Epidermal melanocyte (primary cell): ENCODE measurements at regions not wholly inside any gene's neighbourhood (a gene's known extent, or its start where the extent isn't known, plus 50 kb on each side); places are given as distances from the start of the nearest gene placed in this dataset.

Source experiments
- DNase-seq: peaks from one replicate; pipeline ENCODE4 v3.0.0; 2011; ENCODE audit warnings: low spot score; ENCODE audit not compliant: insufficient read length

DNA sequence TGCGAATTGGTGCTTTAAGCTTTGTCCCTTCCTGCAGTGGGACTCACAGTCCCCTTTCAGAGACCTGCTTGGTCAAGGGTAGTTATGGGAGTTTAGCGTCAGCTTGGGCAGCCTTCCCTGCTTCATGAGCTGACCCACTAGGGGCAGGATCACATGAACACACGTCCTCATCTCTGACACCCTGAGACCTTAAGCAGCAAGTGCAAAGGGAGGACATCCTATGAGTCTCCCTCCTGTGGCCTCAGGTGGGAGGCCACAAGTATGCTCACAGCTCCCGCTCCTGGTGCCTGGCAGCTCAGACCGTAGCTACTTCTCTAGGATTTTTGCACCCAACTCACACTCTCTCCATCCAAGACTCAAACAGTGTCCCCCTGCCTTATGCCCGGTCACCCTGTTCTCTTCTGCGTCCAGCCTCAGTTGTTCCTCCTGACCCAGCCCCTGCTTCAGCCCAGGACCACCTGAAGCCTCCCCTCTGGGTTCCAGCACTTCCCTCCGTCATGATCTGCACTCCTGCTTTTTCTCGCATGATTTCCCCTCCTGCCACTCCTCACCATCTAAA lies 136.6 kb upstream of the FAM20C start:
- DNase-seq, result no peak

DNA sequence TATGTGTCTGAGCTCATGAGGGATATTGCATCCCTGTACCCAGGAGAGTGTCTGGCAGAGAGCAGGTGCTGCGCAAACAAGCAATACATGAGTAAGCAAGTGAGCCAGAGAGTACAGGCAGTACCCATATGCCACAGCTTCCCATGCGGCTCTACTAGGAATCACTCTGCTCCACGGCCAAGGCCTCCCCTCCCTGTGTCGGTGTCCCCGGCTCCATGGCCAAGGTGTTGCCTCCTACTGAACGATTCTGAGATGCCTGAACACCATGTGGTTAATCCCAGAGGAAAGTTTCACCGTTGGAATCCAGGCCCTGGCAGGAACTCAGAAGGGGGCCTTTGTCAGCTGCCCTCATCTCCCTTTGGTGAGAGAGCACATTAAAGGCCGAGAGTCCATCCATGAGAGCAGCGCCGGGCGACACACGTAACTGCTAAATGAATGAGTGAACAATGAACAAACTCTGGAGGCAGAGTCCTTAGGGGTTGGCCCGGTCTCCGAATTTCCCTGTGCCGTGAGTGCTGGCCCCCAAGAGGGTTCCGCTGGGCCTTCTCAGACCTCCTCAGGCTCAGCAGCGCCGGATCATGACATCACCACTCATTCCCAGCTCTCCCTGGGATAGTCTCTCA lies 136.0 kb upstream of the FAM20C start:
- no peak for DNase-seq

DNA sequence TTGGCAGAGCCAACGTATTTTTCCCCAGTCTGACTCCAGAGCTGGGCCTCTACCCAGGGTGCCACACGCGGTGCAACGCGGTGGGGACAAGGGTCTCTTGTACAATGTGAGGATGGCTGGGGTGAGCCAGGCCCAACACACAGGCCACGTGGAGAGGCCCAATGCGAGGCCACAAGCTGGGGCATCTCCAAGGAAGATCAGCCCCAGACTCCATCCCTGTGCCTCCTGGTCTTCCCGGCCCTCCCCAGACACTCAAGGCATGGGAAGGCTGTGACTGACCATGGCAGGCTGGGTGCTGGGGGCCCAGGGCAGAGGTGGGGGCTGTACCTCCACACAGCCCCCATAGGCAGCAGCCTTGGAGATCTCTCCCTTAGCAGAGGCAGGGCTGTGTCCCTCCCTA lies 135.3 kb upstream of the FAM20C start:
- DNase-seq, result no peak

DNA sequence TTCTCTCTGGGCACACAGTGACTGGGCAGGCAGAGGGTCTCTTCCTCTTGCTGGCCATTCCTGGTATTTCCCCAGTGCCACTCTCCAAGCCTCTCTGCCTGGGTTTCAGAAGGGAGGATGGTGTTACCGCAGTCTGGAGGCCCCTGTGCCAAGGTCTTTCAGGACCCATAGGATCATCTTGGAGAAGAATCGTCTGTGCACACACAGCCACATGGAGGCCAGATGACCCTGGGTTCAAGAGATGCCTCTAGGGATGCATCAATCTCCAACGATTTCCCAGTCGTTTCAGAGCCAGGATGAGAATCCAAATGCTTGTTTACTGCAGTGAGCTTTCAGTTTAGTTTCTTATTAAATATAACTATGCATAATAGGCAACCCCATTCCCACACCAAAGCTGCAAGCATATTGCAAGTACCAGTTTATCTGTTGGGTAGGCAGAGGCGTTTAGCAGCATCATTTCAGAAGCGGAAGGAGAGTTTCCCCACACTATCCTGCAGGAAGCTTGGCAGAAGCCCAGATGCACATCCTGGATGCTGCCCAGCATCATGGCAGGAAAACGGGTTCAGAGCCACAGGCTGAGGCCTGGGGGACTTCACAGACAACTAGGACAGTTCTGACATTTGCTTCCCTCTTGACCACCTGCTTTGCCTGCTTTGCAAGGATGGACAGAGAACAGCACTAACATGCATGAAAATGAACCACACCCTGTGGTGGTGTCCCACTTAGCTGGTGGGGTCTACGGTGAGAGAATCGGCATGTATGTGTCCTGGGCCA lies 134.7 kb upstream of the FAM20C start:
- no peak for DNase-seq

DNA sequence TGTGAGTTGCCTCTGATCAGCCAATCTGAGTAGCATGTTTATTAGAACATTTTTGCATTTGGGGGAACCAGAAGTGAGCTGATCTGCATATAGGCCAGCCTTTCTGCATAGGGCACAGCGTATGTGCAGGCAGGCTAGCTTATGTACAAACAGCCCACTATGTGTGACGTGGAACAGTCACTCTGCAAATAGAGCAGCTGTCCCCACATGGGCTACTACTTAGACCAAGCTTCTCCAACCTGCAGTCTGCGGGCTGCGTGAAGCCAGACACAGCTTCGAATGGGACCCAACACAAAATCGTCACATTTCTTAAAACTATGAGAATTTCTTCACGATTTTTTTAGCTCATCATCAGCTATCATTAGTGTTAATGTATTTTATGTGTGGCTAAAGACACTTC lies 134.1 kb upstream of the FAM20C start:
- DNase-seq, result no peak

DNA sequence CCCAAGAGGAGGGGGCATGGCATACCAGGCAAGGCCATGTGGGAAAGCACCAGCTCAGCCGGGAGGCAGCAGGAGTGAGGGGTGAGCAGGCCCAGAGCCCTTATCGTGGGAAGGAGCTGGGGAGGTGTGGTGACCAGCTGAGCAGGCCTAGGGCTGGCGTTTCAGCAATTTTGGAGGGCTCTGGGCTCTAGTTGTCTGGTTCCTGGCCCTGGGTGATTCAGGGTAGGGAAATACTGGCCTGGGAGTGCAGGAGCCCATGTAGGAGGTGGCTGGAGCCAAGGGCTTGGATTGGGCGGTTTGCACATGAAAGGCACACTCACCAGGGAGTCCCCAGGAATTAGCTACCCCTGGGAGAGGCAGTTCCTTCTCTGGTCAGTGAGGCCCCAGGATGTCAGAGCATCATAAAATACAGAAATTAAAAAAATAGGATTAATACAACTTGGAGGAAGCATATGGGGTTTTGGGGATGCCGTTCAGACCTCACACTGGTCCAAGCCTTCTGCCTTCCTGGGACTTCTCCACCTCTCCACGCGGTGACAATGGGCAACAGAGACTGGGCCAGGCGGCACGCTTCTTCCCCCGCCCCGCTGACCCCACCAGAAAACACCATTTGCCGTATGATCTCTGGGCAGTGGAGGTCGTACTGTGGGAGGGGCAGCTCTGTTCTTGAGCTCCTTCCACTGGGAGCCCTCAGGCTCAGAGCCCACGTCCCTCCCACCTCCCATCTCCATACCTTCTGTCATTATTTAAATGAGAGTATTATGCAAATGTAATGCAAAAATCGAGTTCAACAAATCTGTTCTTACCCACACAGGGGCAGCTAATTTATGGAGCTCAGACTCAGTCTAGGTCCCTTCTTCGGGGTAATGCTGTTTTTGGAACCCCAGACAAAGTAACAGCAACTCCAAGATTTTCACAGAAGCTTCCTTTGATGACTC lies 133.0 kb upstream of the FAM20C start:
- no peak for DNase-seq

DNA sequence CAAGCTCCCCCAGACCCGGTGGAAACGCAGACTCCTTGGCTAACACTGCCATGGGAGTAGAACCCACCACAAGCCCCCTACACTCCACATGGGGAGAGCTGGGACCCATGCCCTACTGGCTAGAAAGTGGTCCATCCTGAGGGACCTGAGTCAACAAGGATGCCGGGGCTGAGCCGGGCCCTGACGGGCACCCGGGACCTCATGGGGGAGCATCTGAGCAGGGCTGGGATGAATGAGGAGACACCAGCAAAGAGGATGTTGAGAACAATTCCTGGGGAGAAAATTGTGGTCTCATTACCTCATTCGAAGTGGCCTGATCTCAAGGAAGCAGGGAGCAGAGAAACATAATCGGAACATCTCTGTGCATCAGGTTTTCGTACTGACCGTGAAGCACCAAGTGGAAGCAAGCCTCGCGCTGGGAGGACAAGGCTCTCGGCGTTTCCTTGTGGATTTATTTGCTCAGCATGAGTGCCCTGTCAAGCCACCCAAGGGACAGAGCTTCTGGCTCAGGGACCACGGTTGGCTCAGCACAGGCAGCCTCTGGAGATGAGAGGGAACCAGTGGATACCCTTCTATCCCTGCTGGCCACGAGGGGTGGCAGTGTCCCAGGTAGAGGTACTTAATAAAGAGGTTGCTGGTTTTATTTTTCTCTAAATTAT lies 132.2 kb upstream of the FAM20C start:
- no peak for DNase-seq

DNA sequence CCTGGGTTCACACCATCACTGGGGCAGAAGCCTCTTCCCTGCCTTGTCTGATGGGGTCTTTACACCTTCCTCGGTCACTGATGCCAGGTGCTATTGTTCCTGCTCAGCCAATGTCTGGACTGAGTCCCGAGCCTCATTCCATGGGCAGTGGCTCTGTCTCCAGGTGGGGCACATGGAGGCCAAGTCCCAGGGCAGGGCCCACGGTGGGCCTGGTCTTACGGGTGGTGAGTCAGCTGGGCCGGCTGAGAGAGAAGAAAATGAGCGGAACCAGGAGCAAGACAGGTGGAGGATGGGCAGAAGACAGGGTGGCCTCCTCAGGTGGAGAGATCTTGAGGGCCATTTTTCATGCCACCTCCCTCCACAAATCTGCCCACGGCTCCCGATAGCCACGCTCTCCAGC lies 131.7 kb upstream of the FAM20C start:
- DNase-seq, result no peak

DNA sequence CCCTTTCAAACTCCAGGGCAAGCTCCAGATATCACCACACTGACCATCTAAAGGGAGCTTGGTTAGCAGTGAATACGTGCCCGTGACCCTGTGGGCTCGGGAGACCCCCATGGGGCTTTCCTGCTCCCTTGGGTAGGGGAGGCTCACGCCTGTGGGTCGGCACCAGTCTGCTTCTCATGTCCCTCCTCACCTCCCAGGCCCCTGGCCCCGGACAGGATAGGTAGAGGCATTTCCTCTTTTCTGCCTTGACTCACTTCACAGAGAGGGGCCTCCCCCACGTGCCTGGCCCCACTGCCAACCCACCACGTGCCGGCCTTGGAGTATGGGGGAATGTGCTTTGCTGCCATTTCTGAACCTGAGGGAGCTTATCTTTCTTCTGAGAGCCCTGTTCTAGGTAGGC lies 131.3 kb upstream of the FAM20C start:
- DNase-seq, result no peak

DNA sequence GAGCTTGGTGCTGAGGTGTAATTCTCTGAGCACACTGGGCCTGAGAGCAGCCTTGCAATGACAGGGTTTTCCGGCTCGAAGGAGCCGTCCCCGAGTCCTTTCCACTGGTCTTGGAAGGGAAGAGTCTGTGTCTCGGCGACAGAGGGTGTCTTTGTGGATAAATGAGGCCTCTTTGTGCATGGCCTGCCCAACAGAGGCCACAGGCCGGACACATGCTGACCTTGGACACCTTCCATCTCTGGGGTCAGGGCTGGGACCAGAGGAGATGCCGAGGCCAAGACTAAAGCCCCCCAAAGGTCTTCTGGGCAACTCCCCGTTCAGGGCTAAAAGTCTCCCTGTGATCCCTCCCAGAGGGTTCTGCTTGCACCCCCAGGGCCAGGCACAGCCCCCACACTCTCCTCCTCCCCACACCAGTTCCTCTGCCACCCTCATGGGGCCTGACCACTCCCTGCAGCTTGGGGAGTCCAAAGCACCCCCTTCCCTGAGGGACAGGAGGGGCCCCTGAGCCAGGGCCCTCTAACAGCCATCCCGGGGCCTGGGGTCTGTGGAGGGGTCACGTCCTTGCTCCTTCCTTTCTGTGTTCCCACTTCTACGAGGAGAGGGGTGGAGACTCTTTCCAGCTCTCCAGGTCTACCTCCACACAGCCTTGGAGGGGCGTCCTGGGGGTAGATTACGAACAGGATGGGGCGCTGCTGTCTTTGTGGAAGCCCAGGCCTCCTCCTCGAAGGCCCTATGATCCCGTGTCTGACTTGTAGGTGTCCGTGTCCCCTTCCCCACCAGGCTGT lies 130.6 kb upstream of the FAM20C start:
- DNase-seq, result no peak

DNA sequence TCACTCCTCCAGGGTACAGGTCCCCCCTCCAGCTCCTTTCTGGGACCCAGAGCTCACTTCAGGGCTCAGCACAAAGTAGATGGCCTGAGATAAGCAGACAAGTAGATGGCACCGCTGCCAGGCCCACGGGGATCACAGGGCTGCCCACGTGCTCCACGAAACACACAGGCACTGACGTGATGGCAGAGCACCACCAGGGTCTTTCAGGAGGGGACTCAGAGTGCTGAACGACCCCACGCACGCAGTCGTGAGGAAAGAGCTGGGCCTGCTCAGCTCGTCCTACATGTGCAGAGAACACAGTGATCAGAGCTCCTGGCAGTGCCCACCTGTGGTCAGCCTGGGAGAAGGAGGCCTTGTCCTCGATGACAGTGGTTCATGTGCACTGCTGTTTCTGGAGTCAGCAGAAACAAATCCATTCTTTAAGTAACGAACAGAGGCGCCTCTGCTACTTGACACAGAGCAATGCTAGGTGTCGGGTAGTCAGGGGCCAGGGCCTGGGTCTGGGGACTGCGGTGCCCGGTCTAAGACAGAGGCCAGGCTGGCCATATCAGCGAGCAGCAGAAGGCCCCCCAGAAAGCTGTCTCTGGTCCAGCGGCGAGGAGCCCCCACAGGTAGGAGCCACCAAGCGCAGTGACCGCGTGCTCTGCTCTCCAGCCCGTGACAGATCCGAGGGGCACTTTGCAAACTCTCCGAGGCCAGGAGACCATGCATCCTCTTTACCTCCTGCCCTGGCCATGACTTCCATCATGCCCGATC lies 129.8 kb upstream of the FAM20C start:
- no peak for DNase-seq

DNA sequence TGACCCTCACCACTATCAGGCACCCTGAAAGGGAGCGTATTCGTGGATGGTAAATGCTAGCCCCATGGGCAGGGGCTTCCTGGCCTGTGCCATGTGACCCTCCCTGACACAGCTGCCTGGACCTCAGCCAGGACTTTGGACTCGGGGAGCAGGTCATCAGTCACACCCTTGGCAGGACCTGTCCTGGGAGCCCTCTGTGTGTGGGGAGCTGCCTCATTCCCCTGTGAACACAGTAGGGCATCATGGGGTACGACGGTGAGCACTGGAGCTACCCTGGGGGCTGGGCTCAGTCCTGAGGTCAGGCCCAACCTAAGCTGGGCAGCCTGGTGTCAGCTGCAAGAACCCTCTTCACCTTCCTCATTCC lies 129.3 kb upstream of the FAM20C start:
- DNase-seq, result no peak

DNA sequence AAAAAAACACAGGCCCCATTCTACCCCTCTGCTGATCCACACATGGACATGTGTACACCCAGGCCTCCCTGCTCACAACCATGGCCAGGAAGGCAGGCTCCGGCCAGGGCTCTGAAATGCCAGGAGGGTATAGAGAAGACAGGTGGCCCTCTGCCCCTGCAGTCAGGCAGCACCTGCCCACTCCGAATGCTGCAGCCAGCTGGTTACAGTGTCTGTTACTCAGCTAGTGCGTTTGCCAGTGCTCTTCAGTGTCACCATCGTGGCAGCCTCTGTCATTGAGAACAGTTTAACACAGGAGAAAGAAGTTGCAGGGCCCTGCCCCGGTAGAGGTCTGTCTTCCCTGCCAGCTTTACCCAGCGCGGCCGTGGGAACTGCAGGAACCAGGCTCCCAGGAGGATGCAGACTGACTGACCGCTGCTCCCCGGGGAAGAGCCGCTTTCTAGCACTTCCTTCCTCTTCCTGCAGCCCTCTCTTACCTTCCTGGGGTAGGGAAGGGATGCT lies 128.8 kb upstream of the FAM20C start:
- no peak for DNase-seq

DNA sequence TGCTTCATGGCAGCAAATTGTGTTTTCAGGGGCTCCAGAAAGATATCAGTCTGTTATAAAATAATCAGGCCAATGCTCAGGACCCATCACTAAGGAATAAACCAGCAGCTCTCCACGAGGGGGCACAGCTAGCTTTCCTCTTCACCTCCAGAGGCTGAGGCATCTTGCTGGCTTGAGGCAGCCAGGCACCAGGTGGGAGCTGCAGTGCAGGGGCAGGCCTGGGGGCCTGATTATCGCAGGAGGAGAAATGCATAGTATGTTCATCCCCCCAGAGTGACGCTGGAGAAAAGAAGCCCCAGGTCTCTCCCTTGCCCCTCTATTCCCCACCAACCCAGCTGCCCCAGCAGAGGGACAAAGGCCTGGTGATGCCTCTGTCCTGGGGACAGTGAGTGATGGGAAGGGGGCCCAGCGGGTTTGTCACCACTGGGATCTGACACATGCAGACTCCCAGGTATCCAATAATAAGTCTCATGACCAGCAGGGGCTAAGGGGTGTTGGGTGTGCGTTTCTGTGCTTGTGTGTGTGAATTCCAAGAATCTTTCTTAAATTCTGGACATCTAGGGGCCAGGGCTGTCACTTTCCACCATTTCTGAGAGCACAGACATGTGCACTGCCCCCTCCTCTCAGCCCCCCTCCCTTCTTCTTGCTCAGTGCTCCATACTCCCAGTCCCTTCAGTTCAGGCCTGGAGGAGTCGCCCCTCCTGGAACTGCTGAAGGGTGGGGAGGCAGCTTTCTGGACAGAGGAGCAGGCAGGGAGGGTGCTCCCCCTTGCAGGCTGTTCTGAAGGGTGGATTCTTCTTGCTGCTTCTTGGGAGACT lies 128.1 kb upstream of the FAM20C start:
- DNase-seq, result no peak

DNA sequence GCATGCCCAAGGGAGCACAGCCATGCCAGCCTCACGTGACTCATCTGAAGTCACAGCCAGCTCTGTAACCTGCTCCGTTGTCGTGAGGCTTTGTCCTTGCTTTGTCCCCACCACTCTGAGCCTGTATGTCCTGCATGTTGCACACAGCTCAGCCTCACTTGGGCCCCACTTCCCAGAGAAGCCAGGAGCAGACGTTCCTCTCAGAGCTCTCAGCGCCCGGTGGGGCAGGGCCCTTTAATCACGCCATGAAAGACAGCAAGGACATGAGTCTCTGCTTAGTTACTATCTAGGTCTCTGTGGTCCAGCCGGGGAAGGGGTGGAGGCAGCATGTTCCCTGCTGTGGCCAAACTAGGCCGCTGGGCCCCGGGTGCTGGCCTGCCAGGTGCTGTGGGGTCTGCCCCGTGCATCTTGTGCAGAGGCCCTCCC lies 127.4 kb upstream of the FAM20C start:
- no peak for DNase-seq

DNA sequence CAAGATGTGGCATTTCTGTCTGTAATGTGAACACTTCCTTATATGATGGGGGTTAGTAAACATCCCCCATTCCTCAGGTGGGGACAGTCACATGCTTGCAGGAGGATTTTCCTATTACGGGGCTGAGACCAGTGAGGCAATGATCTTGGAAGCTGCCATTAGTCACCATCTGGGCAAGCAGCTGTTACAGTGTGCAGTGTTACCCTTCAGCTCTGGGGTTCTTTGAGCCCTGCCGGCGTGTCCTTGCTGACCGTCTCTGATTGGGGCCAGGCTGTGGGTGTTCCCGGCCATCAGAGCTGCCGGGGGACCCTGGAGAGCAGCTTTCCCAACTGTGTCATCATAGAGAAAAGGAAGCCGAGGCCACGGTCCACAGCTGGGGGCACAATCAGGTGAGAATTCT lies 126.8 kb upstream of the FAM20C start:
- no peak for DNase-seq

DNA sequence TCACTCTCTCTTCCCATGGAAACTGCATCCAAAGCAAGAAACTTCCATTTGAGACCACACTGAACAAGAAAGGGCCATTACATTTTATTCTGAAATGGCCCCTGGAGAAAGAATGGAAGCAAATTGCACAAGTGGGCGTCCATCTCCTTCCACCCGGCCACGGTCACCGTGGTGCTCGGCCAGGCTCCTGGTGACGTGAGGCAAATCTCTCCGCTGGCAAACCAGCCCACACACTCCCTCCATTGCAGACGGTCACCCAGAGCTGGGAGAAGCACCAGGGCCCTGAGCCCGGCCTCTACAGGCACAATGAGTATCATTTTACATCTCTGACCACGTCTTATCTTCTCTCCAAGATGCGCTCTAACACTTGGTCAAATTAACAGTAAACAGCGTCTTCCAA lies 126.1 kb upstream of the FAM20C start:
- DNase-seq, result no peak

DNA sequence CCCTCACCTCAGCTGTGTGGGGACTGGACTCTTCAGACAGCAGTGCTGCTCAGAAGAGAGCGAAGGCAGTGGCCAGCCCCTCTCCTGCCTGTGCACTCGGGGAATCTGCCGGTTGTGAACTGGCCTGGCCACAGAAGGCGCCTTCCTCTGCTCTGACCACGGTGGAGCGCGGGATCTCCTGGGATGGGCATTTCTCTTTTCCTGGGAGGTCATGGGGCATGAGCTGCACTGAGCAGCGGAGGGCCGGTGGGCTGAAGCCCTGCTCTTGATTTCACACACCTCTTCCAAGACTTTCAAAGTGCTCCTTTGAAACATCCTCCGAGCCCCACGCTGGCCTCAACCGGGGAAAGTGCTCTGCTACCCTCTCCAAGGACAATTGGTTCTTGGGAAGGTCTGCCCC lies 125.6 kb upstream of the FAM20C start:
- DNase-seq, result no peak
